GM12873 (cell line): ENCODE measurements at regions not wholly inside any gene's neighbourhood (a gene's known extent, or its start where the extent isn't known, plus 50 kb on each side); places are given as distances from the start of the nearest gene placed in this dataset.

Experiments
- CTCF ChIP-seq: IDR thresholded peaks from 2 replicates; pipeline ENCODE4 v1.5.1; 2012; ENCODE audit warnings: low read depth, mild to moderate bottlenecking, moderate library complexity, low read length, control low read depth; ENCODE audit not compliant: insufficient read depth; ENCODE audit errors: missing control alignments

DNA sequence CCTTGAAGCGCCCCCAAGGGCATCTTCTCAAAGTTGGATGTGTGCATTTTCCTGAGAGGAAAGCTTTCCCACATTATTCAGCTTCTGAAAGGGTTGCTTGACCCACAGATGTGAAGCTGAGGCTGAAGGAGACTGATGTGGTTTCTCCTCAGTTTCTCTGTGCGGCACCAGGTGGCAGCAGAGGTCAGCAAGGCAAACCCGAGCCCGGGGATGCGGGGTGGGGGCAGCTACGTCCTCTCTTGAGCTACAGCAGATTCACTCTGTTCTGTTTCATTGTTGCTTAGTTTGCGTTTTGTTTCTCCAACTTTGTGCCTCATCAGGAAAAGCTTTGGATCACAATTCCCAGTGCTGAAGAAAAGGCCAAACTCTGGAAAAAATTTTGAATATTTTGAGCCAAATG, 100.5 kb downstream of the OR4F16 start:
- peak; percentile 39 for TF ChIP-seq CTCF
